Adipocyte (in vitro differentiated cells): ENCODE measurements at regions not wholly inside any gene's neighbourhood (a gene's known extent, or its start where the extent isn't known, plus 50 kb on each side); places are given as distances from the start of the nearest gene placed in this dataset.
"Not testable (repeated sequence)": the region's sequence is repeated elsewhere in the genome, so short reads cannot be mapped to it uniquely, and the experiment has no call there.

Source experiments
- DNase-seq: peaks from one replicate; pipeline ENCODE4 v3.0.0-alpha.2; 2015; ENCODE audit warnings: low read depth
- H3K27me3 ChIP-seq: replicated peaks from 2 replicates; pipeline ENCODE4 v1.7.0; 2013; ENCODE audit warnings: mild to moderate bottlenecking, low read length, moderate library complexity; ENCODE audit not compliant: control insufficient read depth, insufficient read depth
- H3K36me3 ChIP-seq: 2 replicates; pipeline ENCODE4 v1.7.0; 2013; ENCODE audit warnings: low read length, mild to moderate bottlenecking, moderate library complexity; ENCODE audit not compliant: control insufficient read depth, insufficient read depth, severe bottlenecking
- H3K4me1 ChIP-seq: 2 replicates; pipeline ENCODE4 v1.7.0; 2013; ENCODE audit warnings: mild to moderate bottlenecking, low read length, moderate library complexity; ENCODE audit not compliant: control insufficient read depth, insufficient read depth
- H3K4me3 ChIP-seq: 2 replicates; pipeline ENCODE4 v1.7.0; 2013; ENCODE audit warnings: mild to moderate bottlenecking, low read length, moderate library complexity
- H3K9ac ChIP-seq: 2 replicates; pipeline ENCODE4 v1.7.0; 2013; ENCODE audit warnings: mild to moderate bottlenecking, low read length, moderate library complexity
- H3K9me3 ChIP-seq: 2 replicates; pipeline ENCODE4 v1.7.0; 2013; ENCODE audit warnings: mild to moderate bottlenecking, low read length, moderate library complexity; ENCODE audit not compliant: control insufficient read depth

DNA sequence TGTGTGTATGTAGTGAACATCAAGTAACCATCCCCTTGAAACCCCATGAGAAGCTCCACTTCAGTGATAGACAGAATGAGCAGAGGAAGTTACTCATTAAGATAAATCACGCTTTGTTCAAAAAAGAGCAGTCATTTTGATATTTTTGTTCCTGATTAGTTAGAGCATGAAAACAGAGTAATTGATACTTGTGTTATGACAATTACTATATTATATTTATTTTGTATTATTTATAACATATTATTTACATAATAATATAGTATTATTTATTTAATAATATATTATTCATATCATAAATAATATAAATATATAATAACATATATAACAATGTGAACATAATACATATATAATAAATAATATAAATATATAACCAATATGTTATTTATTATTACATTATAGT, 580.9 kb downstream of the SOX5 start:
- no peak for DNase-seq

DNA sequence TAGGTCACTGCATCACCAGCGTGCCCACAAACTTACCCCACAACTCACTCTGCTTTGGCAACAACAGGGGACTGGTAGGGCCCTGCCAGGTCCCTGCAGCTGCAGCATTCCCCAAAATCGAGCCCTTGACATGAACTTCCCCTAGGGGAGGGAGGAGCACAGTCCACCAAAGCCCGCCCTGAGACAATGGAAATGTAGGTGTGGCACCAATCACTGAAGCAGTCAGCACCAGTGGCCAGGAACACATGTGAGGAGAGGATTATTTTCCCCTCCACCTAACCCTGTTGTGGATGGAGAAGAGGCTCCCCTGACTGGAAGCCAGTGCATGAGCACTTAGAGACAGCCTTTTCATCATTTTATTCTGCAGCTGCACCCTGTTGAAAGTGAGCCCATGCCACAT, 573.8 kb downstream of the SOX5 start:
- H3K36me3 ChIP-seq: no peaks in the 10 kb centered on the region
- no peak for DNase-seq
- H3K4me3 ChIP-seq: no peak overlapping the region
- H3K9me3 ChIP-seq: peaks cover 29% of the 10 kb centered on the region
- no peak overlapping the region for H3K9ac ChIP-seq
- H3K4me1 ChIP-seq: no peaks in the 10 kb centered on the region
- no peaks in the 10 kb centered on the region for H3K27me3 ChIP-seq

More for the DNA sequence above, 580.9 kb downstream of the SOX5 start:
- no peak overlapping the region for H3K9ac ChIP-seq
- no peaks in the 10 kb centered on the region for H3K27me3 ChIP-seq
- no peak overlapping the region for H3K4me3 ChIP-seq
- H3K36me3 ChIP-seq: no peaks in the 10 kb centered on the region
- no peaks in the 10 kb centered on the region for H3K4me1 ChIP-seq
- H3K9me3 ChIP-seq: peaks cover 3% of the 10 kb centered on the region

DNA sequence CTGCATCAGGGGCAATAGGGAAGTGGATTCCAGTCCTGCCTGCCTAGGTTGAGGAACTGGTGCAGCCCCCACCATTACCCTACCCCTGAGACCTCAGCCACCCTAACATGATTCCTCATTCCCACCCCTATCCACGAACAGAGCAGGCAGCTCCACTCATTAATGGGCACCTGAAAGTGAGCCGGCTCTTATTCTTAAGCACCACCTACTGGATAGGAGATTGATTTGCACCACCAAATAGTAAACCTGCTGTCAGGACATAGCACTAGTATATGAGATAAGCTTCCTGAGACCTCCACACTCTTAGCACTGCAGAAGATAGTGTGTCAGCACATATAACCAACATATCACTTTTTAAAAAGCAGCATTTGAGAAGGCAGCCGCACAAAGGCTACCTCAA, 573.2 kb downstream of the SOX5 start:
- no peaks in the 10 kb centered on the region for H3K4me1 ChIP-seq
- no peak overlapping the region for H3K4me3 ChIP-seq
- H3K9me3 ChIP-seq: peaks cover 32% of the 10 kb centered on the region
- H3K27me3 ChIP-seq: no peaks in the 10 kb centered on the region
- no peaks in the 10 kb centered on the region for H3K36me3 ChIP-seq
- H3K9ac ChIP-seq: no peak overlapping the region
- no peak for DNase-seq

DNA sequence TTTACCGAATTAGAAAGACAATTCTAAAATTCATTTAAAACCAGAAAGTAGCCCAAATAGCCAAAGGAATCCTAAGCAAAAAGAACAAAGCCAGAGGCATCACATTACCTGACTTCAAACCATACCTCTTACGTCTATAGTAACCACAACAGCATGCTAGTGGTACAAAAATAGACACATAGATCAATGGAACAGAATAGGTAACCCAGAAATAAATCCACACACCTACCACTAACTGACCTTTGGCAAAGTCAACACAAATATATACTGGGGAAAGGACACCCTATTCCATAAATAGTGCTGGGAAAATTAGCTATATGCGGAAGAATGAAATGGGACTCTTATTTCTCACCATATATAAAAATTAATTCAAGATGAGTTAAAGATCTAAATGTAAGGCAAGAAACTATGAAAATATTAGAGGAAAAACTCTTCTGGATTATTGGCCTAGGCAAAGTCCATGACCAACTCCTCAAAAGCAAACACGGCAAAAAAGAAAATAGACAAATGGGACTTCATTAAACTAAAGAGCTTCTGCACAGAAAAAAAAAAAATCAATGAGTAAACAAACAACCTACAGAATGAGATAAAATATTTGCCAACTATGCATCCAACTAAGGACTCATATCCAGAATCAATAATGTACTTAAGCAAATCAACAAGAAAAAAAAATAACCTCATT, 568.9 kb downstream of the SOX5 start:
- H3K36me3 ChIP-seq: no peaks in the 10 kb centered on the region
- H3K9ac ChIP-seq: no peak overlapping the region
- no peak for DNase-seq
- H3K4me3 ChIP-seq: no peak overlapping the region
- H3K27me3 ChIP-seq: no peaks in the 10 kb centered on the region
- H3K9me3 ChIP-seq: peaks cover 35% of the 10 kb centered on the region
- no peaks in the 10 kb centered on the region for H3K4me1 ChIP-seq

DNA sequence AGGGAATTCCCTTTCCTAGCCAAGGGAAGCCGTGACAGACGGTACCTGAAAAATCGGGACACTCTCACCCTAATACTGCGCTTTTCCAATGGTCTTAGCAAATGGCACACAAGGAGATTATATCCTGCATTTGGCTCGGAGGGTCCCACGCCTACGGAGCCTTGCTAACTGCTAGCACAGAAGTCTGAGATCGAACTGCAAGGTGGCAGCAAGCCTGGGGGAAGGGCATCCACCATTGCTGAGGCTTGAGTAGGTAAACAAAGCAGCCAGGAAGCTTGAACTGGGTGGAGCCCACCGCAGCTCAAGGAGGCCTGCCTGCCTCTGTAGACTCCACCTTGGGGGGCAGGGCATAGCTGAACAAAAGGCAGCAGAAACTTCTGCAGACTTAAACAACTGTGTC, 560.6 kb downstream of the SOX5 start:
- H3K9me3 ChIP-seq, H3K4me1 ChIP-seq, H3K36me3 ChIP-seq, H3K9ac ChIP-seq, H3K4me3 ChIP-seq, H3K27me3 ChIP-seq, DNase-seq: not testable (repeated sequence)

DNA sequence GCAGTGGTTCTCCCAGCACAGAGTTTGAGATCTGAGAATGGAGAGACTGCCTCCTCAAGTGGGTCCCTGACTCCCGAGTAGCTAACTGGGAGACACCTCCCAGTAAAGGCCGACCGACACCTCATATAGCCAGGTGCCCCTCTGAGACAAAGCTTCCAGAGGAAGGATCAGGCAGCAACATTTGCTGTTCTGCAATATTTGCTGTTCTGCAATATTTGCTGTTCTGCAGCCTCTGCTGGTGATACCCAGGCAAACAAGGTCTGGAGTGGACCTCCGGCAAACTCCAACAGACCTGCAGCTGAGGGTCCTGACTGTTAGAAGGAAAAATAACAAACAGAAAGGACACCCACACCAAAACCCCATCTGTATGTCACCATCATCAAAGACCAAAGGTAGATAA, 560.2 kb downstream of the SOX5 start:
- not testable (repeated sequence) for H3K4me1 ChIP-seq, H3K4me3 ChIP-seq, H3K9me3 ChIP-seq, H3K36me3 ChIP-seq, H3K9ac ChIP-seq, H3K27me3 ChIP-seq, DNase-seq

DNA sequence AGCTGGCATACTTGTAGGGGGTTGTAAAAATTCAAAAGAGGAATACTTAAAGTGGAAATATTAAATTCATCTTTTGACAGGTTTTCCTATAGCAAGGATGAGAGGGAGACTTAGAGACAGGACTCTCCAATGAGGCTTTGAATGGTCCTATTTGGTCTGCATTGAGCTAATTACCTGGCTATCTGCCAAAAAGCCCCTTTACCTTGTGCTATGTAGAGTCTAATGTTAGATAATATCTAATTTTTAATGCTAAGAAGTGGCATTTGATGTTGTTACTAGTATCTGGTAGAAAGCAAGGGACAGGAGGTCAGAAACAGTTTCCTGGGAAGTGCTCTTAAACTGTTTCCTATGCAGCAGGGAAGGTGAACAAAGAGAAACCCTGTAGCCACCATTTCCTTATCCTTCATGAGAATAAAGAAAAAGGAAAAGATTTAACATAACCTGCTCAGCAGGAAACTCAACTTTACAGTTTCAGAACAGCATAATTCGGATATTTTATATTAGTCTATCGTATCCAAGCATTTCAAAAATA, 550.0 kb downstream of the SOX5 start:
- Histone ChIP-seq H3K9me3 (peaks cover 5% of the 10 kb centered on the region), H3K27me3 (no peaks in the 10 kb centered on the region), H3K4me3 (no peak overlapping the region), H3K36me3 (no peaks in the 10 kb centered on the region), H3K9ac (no peak overlapping the region), H3K4me1 (no peaks in the 10 kb centered on the region)
- no peak for DNase-seq

DNA sequence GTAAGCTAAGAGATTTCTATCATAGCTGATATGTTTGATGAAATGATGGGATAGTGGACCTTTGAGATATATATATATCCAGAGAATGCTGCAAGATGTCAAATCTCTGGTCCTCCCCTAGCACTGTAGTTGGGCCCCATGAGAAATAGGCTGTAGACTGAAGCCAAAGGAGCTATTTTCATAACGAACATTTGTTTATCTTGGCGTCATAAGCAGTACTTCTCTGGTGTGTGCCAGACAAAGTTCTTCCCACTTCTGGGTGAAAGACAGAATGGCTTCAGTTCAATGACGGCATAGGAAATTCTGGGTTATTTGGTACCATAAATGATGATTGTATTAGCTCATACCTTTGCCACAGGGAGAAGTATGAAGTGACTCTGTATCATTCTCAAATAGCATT, 534.3 kb downstream of the SOX5 start:
- no peaks in the 10 kb centered on the region for H3K27me3 ChIP-seq
- no peak for DNase-seq
- no peak overlapping the region for H3K9ac ChIP-seq
- H3K9me3 ChIP-seq: no peaks in the 10 kb centered on the region
- no peaks in the 10 kb centered on the region for H3K36me3 ChIP-seq
- H3K4me3 ChIP-seq: no peak overlapping the region
- H3K4me1 ChIP-seq: no peaks in the 10 kb centered on the region

DNA sequence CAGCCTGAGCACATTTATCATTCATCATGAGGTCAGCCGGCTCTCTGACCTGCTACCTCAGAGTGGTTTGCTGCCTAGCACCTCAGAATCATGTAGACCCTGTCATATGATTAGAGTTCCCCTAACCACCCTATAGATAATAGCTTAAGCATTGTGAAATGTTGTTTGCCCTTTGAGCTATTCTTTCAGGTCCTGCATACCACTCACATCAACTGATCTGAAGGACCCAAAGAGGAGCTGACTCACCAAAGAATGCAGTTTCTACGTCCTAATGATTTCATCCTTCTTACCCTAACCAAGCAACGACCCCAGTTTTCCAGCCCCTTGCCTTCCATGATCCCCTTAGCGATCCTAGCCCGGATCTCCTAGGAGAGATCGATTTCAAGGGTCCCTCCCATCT, 527.9 kb downstream of the SOX5 start:
- H3K27me3 ChIP-seq: no peaks in the 10 kb centered on the region
- no peak for DNase-seq
- H3K36me3 ChIP-seq: no peaks in the 10 kb centered on the region
- no peak overlapping the region for H3K9ac ChIP-seq
- peaks cover 2% of the 10 kb centered on the region for H3K9me3 ChIP-seq
- H3K4me1 ChIP-seq: no peaks in the 10 kb centered on the region
- H3K4me3 ChIP-seq: no peak overlapping the region

DNA sequence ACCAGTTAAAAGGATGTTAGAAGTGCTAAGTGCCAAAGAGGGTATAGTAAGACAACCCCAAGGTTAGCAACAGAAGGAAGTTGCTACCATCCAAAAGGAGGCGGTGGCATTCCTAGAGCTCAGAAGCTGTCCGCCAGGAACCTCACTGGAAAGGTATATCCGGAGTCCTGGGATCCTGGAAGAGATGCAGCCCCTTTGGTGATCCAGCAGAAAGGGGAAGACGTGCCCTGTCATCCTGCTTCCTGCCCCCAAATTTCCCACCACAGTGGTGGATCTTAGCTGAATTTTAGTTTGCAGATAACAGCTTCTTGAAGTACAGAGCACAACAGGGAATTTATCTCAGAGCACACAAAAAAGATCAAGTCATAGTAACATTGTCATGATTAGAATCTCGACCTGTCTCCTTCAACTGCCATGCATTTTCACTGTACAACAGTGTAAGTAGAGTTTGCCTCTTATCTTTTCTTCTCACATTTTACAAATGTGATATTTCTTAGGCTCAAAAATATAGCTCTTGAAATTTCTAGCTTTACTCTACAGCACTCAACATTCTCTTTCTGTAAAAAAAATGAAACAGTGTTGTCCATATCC, 526.3 kb downstream of the SOX5 start:
- DNase-seq: no peak
- Histone ChIP-seq H3K4me3 (no peak overlapping the region), H3K9me3 (peaks cover 2% of the 10 kb centered on the region), H3K27me3 (no peaks in the 10 kb centered on the region), H3K4me1 (no peaks in the 10 kb centered on the region), H3K36me3 (no peaks in the 10 kb centered on the region), H3K9ac (no peak overlapping the region)

DNA sequence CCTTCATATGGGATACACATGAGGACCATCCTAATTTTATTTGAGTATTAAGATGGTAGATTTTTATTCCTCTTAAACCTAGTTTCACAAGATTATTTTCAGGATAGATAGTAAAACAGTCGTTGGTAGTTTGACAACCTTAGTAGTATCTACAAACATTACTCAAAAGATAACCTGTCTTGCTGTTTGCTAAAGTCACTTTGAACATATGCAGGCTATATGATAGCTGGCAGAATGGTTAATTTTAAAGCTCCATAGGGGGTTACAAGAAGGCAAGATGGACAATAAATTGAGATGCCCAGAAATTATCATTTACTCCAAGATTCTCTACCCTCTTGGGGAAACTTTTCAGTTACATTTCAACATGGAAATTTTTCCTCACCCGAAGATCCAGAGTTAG, 525.7 kb downstream of the SOX5 start:
- Histone ChIP-seq H3K4me1 (no peaks in the 10 kb centered on the region), H3K9me3 (peaks cover 2% of the 10 kb centered on the region), H3K27me3 (no peaks in the 10 kb centered on the region), H3K36me3 (no peaks in the 10 kb centered on the region), H3K9ac (no peak overlapping the region), H3K4me3 (no peak overlapping the region)
- DNase-seq: no peak

DNA sequence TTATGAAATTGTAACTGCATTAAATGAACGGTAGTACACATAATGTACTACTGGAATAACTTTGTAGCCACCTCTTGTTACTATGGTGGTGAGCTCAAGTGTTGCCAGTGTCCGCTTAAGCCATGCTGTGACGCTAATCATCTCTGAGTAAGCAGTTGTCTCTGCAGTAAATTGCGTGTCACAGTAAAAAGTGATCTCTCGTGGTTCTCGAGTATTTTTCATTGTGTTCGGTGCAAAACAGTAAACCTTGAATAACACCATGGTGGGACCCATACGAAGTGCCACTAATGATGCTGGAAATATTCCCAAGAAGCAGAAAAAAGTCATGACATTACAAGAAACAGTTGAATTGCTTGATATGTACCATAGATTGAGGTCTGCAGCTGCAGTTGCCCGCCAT, 524.8 kb downstream of the SOX5 start:
- Histone ChIP-seq H3K9me3 (peaks cover 2% of the 10 kb centered on the region), H3K4me3 (no peak overlapping the region), H3K36me3 (no peaks in the 10 kb centered on the region), H3K4me1 (no peaks in the 10 kb centered on the region), H3K9ac (no peak overlapping the region), H3K27me3 (no peaks in the 10 kb centered on the region)
- DNase-seq: no peak
